Aorta (tissue), 5 donors: ENCODE measurements at regions not wholly inside any gene's neighbourhood (a gene's known extent, or its start where the extent isn't known, plus 50 kb on each side); places are given as distances from the start of the nearest gene placed in this dataset.

Source experiments
- ATAC-seq: fragments of 200-7000 bp; cut with Tn5 transposase; one replicate; pipeline ENCODE4 v1.9.1; 2022; ENCODE audit warnings: moderate library complexity; ENCODE audit not compliant: low FRiP score
- DNase-seq, 2 donors: peaks; one replicate each; pipeline ENCODE4 v3.0.0-alpha.2; 2020
- H3K27ac ChIP-seq, 2 donors: one replicate each; pipeline ENCODE4 v1.5.1; 2013; ENCODE audit warnings: low read length in 2 of 2, mild to moderate bottlenecking in 2 of 2, moderate library complexity in 2 of 2, control low read depth in 1 of 2, inconsistent platforms in 1 of 2, low read depth in 1 of 2
- H3K27me3 ChIP-seq, 2 donors: one replicate each; pipeline ENCODE4 v1.6.1; 2013; ENCODE audit warnings: control low read depth in 1 of 2, low read length in 1 of 2, mild to moderate bottlenecking in 1 of 2, moderate library complexity in 1 of 2; ENCODE audit not compliant: insufficient read depth in 2 of 2, control insufficient read depth in 1 of 2
- H3K36me3 ChIP-seq, 2 donors: one replicate each; pipeline ENCODE4 v1.6.1; 2013; ENCODE audit warnings: control low read depth in 1 of 2, low read length in 1 of 2, mild to moderate bottlenecking in 1 of 2; ENCODE audit not compliant: insufficient read depth in 2 of 2, control insufficient read depth in 1 of 2
- H3K4me1 ChIP-seq, 2 donors: one replicate each; pipeline ENCODE4 v1.6.1; 2013; ENCODE audit warnings: low read length in 2 of 2, control low read depth in 1 of 2, mild to moderate bottlenecking in 1 of 2, moderate library complexity in 1 of 2; ENCODE audit not compliant: insufficient read depth in 2 of 2, control insufficient read depth in 1 of 2
- H3K4me3 ChIP-seq, 2 donors: one replicate each; pipeline ENCODE4 v1.5.1; 2013; ENCODE audit warnings: low read length in 2 of 2, control low read depth in 1 of 2, mild to moderate bottlenecking in 1 of 2
- H3K9me3 ChIP-seq: one replicate; pipeline ENCODE4 v1.6.1; 2013; ENCODE audit warnings: mild to moderate bottlenecking, low read length; ENCODE audit not compliant: control insufficient read depth
- WGBS, 2 donors: extraction: QIAGEN DNeasy Blood & Tissue Kit; methylation state at CpG; one replicate each; pipeline ENCODE4 v1.1.7; 2013; 5-methylcytosine and 5-hydroxymethylcytosine counted together
- intact Hi-C, 2 donors: fragments of 100-400 bp; cut with DNase I; formaldehyde crosslinking; loops; one replicate each; pipeline versions ENCODE4 v1.14.2 to v1.15.0; 2022
- donor health status: healthy with polysubstance abuse.
- donor health status: Bipolar disorder and iron deficiency.
- donor health status: DM: no; HTN: no; CAD: no.
- donor health status: DM: no; HTN: no; CAD: no.
- donor health status: DM: yes; HTN: yes; CAD: no.

DNA sequence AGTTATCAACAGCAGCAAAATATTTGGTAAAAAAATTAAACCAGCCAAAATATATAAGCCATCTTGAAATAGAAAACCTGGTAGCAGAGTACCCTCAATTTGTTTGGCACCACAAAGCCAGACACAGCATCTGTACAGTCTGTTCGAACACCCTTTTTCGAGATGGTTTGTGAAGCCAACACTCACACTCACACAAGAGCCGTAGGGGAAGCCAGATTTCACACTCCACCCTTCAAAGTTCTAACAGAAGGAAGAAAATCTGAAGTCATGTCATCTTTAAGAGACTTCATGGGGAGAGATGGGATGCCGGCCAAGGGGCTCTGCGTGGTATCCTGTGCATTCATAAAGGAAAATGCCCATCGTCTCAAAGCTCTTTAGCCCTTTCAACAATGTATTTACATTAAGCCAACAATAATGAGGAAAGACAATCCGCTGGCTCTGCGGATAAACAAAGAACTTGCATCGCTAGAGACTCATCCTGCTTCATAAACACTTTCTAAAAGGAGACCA is 451.5 kb upstream of the CHST9 start:
- no peak overlapping the region for H3K27ac ChIP-seq
- H3K36me3 ChIP-seq = no peaks in the 10 kb centered on the region
- H3K4me1 ChIP-seq = no peaks in the 10 kb centered on the region
- ATAC-seq (no peak), DNase-seq (no peak)
- no peaks in the 10 kb centered on the region for H3K9me3 ChIP-seq
- H3K27me3 ChIP-seq = no peaks in the 10 kb centered on the region
- no peak overlapping the region for H3K4me3 ChIP-seq
- WGBS, 2 donors = 92 to 93% methylated on average over 9 of the region's 9 CpGs
- intact Hi-C loops = no loop called here

DNA sequence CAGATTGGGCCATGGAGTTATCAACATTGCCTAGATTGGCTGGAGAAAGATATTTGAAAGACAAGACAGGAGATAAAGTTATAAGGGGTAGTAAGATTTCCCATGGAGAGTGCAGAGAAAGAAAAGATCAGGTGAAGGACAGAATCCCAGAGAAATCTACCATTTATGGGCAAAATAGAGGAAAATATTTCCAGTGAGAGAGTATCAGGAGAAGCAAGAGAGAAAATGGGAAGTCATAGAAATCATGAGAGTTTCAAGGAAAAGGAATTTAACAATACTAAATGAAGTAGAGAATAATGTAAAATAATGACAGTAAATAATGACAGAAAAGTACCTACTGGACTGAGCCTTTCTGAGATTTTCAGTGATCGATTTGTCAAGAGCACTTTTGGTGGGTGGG is 447.6 kb upstream of the CHST9 start:
- H3K4me1 ChIP-seq = no peaks in the 10 kb centered on the region
- no peak overlapping the region for H3K4me3 ChIP-seq
- WGBS, 2 donors = 92 to 97% methylated on average over 1 of the region's 1 CpG
- no peaks in the 10 kb centered on the region for H3K9me3 ChIP-seq
- intact Hi-C loops = no loop called here
- ATAC-seq = no peak
- no peak overlapping the region for H3K27ac ChIP-seq
- no peaks in the 10 kb centered on the region for H3K36me3 ChIP-seq
- DNase-seq = no peak
- no peaks in the 10 kb centered on the region for H3K27me3 ChIP-seq

- Histone ChIP-seq H3K9me3 (no peaks in the 10 kb centered on the region), H3K27me3 (no peaks in the 10 kb centered on the region), H3K36me3 (no peaks in the 10 kb centered on the region), H3K4me1 (no peaks in the 10 kb centered on the region), H3K27ac (no peak overlapping the region), H3K4me3 (no peak overlapping the region)
- ATAC-seq (no peak), DNase-seq (no peak)
- WGBS, 2 donors = 56% methylated on average over 4 of the region's 4 CpGs
- intact Hi-C loops = no loop called here
Observed at GRCh38 chr18:27627927-27628326, 442.8 kb upstream of the CHST9 start.

- H3K4me1 ChIP-seq = no peaks in the 10 kb centered on the region
- no peak overlapping the region for H3K27ac ChIP-seq
- no peaks in the 10 kb centered on the region for H3K36me3 ChIP-seq
- no peak for DNase-seq
- ATAC-seq = no peak
- H3K9me3 ChIP-seq = no peaks in the 10 kb centered on the region
- H3K4me3 ChIP-seq = no peak overlapping the region
- intact Hi-C loops = no loop called here
- no peaks in the 10 kb centered on the region for H3K27me3 ChIP-seq
- WGBS, 2 donors = 60 to 66% methylated on average over 2 of the region's 2 CpGs
Observed at GRCh38 chr18:27621236-27621890, 436.3 kb upstream of the CHST9 start.

DNA sequence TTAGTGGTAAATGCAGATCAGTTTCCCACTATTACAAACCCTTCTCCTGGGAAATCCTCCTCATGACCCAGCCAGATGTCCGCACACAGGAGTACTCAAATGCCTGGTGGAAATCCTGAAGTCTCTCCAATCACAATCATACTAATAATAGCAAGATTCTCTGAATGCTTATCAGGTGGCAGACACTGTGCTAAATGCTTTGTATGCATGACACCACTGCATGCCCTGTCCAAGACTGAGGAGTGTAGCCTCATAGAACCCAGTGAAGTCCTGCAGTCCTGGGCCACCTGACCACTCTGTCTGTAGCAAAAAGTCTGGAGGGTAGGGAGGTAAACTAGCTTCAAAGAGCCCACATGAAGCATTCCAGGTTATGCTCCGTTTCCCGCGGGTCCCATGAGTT is 434.8 kb upstream of the CHST9 start:
- WGBS, 2 donors = 95 to 96% methylated on average over 4 of the region's 4 CpGs
- ATAC-seq = no peak
- intact Hi-C loops = no loop called here

DNA sequence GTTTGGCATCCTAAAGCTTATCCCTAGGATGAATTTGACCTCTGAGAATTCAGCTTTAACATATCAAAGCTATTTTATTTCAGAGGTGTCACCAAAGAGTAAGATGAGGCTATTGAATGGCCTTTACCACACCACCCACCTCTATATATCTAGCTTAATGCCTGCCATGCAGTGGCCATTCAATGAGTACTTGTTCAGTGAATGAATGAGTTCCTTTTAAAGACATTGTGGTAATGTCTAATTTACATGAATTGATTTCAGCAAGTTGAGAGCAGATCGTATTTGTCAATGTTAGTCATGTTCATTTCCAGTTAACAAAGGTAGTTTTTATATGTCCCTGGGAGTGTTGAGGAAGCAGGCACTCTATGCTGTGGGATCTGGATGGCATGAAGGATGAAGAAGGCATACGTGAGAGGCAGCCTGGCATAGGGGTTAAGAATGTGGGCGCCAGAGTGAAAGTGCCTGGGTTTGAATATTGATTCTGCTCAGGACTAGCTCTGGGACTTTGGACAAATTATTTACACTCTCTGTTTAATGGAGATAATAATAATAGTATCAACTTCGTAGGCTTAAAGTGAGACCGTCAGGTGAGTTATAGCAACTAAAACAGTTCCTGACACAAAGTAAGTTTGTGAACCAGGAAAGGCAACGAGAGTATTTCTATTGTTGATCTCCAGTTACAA is 434.1 kb upstream of the CHST9 start:
- ATAC-seq = no peak
- Histone ChIP-seq H3K36me3 (no peaks in the 10 kb centered on the region), H3K4me1 (no peaks in the 10 kb centered on the region), H3K27me3 (no peaks in the 10 kb centered on the region), H3K9me3 (no peaks in the 10 kb centered on the region), H3K27ac (no peak overlapping the region), H3K4me3 (no peak overlapping the region)
- intact Hi-C loops = no loop called here
- DNase-seq = no peak
- WGBS, 2 donors = 86 to 87% methylated on average over 6 of the region's 6 CpGs

More for the DNA sequence above, 434.8 kb upstream of the CHST9 start:
- Histone ChIP-seq H3K36me3 (no peaks in the 10 kb centered on the region), H3K9me3 (no peaks in the 10 kb centered on the region), H3K27me3 (no peaks in the 10 kb centered on the region), H3K4me3 (no peak overlapping the region), H3K27ac (no peak overlapping the region), H3K4me1 (no peaks in the 10 kb centered on the region)
- DNase-seq = no peak

DNA sequence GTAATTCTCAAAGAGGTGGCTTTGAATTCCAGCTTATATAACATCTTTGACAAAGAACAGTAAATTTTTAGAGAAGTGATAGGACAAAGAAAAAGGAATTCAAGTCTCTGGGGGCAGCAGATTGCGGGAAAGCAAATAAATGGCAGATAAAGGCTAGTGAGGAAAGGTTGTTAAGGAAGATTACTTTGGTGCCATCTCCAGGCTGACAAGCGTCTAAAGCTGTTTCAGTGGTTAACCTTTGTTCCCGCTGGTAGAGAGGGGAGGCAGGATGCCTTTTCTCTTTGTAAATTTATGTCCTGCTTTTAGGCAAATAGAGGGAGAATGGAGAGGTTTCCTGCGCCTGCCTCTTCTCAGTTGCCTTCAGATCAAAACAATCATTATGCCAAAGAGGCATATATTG is 431.2 kb upstream of the CHST9 start:
- no peaks in the 10 kb centered on the region for H3K36me3 ChIP-seq
- no peak overlapping the region for H3K4me3 ChIP-seq
- no peaks in the 10 kb centered on the region for H3K9me3 ChIP-seq
- H3K27ac ChIP-seq = no peak overlapping the region
- 89 to 90% methylated on average over 4 of the region's 4 CpGs for WGBS, 2 donors
- intact Hi-C loops = no loop called here
- no peaks in the 10 kb centered on the region for H3K4me1 ChIP-seq
- ATAC-seq (no peak), DNase-seq (no peak)
- no peaks in the 10 kb centered on the region for H3K27me3 ChIP-seq

DNA sequence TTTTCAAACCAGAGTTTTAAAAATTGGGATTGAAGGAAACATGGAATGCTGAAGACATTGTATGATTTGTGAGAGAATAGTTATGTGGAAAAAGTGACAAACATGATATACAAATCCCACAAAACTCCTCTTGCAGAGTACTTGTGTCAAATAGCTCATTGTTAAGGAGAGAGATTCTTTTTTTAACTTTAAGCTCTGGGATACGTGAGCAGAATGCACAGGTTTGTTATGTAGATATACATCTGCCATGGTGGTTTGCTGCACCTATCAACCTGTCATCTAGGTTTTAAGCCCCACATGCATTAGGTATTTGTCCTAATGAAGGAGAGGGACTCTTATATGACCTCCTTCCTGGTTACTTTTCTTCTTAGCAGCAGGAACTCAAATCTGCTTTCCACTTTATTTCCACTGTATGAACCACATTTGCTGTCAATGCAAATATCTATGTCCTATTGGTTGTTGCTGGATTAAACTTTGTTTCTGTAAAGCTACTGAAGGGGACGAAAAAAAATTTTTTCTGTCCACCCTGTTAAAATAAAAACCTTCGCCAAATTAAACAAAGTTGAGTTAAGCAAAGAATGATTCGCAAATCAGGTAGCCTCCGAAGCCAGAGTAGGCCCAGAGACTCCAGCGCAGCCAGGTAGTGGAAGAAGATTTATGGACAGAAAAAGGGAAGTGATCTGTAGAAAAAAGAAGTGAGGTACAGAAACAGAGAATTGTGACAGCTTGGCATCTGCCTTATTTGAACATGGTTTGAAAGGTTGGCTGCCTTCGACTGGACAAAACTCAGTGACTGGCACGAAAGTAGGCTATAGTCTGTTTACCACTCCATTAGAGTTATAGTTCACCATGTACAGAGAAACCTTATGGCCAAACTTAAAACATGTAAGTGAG is 430.1 kb upstream of the CHST9 start:
- 86% methylated on average over 8 of the region's 8 CpGs for WGBS, 2 donors
- DNase-seq (no peak), ATAC-seq (no peak)

More for the DNA sequence above, 430.1 kb upstream of the CHST9 start:
- no peaks in the 10 kb centered on the region for H3K9me3 ChIP-seq
- H3K4me3 ChIP-seq = no peak overlapping the region
- no peaks in the 10 kb centered on the region for H3K27me3 ChIP-seq
- no peaks in the 10 kb centered on the region for H3K36me3 ChIP-seq
- H3K27ac ChIP-seq = no peak overlapping the region
- H3K4me1 ChIP-seq = no peaks in the 10 kb centered on the region
- intact Hi-C loops = no loop called here
